CD14-positive monocyte (primary cell): ENCODE measurements at regions not wholly inside any gene's neighbourhood (a gene's known extent, or its start where the extent isn't known, plus 50 kb on each side); places are given as distances from the start of the nearest gene placed in this dataset.

Experiments
- DNase-seq, 3 donors: peaks; one replicate each; pipeline ENCODE4 v3.0.0-alpha.2; 2011 to 2022
- H2AFZ ChIP-seq: 2 replicates; pipeline ENCODE4 v1.6.0; 2012; ENCODE audit warnings: mild to moderate bottlenecking, low read depth, low read length, inconsistent platforms; ENCODE audit not compliant: insufficient read depth, poor library complexity, severe bottlenecking
- H3K27ac ChIP-seq, 2 donors: 1 replicate in 1 of 2; 2 replicates in 1 of 2; pipeline ENCODE4 v1.5.1; 2012 to 2013; ENCODE audit warnings: low read length in 2 of 2, control low read depth in 1 of 2, inconsistent platforms in 1 of 2, low read depth in 1 of 2, mild to moderate bottlenecking in 1 of 2
- H3K27me3 ChIP-seq, 2 donors: one replicate each; pipeline versions ENCODE4 v1.6.0 to v1.6.1; 2011 to 2013; ENCODE audit warnings: low read length in 2 of 2; ENCODE audit not compliant: control insufficient read depth in 2 of 2, insufficient read depth in 2 of 2
- H3K36me3 ChIP-seq, 2 donors: replicated peaks in 1 of 2; 1 replicate in 1 of 2; 2 replicates in 1 of 2; pipeline versions ENCODE4 v1.5.1 to v1.6.1; 2012 to 2013; ENCODE audit warnings: low read length in 2 of 2, control low read depth in 1 of 2, inconsistent platforms in 1 of 2, mild to moderate bottlenecking in 1 of 2; ENCODE audit not compliant: insufficient read depth in 2 of 2, control insufficient read depth in 1 of 2
- H3K4me1 ChIP-seq, 2 donors: 1 replicate in 1 of 2; 2 replicates in 1 of 2; pipeline versions ENCODE4 v1.5.1 to v1.6.1; 2012 to 2013; ENCODE audit warnings: low read length in 2 of 2, control low read depth in 1 of 2, inconsistent platforms in 1 of 2, mild to moderate bottlenecking in 1 of 2, moderate library complexity in 1 of 2; ENCODE audit not compliant: insufficient read depth in 2 of 2, control insufficient read depth in 1 of 2
- H3K4me2 ChIP-seq: replicated peaks from 2 replicates; pipeline ENCODE3; 2012; ENCODE audit warnings: low read length, moderate library complexity, mild to moderate bottlenecking; ENCODE audit not compliant: poor library complexity, severe bottlenecking; ENCODE audit errors: extremely low read depth
- H3K4me3 ChIP-seq, 3 experiments: fragments of 200-600 bp in 1 of 3; sonication (generic) in 1 of 3; replicated peaks in 1 of 3; 1 replicate in 2 of 3; 2 replicates in 1 of 3; pipeline ENCODE4 v1.5.1; 2011 to 2013; ENCODE audit warnings: low read length in 3 of 3, mild to moderate bottlenecking in 3 of 3, control low read depth in 2 of 3, low read depth in 2 of 3, inconsistent platforms in 1 of 3, moderate library complexity in 1 of 3
- H3K79me2 ChIP-seq: 2 replicates; pipeline ENCODE4 v1.6.0; 2012; ENCODE audit warnings: mild to moderate bottlenecking, control low read depth, inconsistent platforms, low read length, moderate library complexity; ENCODE audit not compliant: insufficient read depth
- H3K9ac ChIP-seq: 2 replicates; pipeline ENCODE4 v1.6.0; 2017; ENCODE audit warnings: low read length, mild to moderate bottlenecking; ENCODE audit not compliant: insufficient read depth, poor library complexity, severe bottlenecking
- H3K9me3 ChIP-seq, 2 donors: replicated peaks in 1 of 2; 1 replicate in 1 of 2; 2 replicates in 1 of 2; pipeline versions ENCODE4 v1.5.1 to v1.6.1; 2012 to 2013; ENCODE audit warnings: low read length in 2 of 2, control low read depth in 1 of 2; ENCODE audit not compliant: control insufficient read depth in 1 of 2, insufficient read depth in 1 of 2
- H4K20me1 ChIP-seq: 2 replicates; pipeline ENCODE4 v1.6.0; 2012; ENCODE audit warnings: mild to moderate bottlenecking, low read length, control low read depth, moderate library complexity; ENCODE audit not compliant: insufficient read depth
- H3K27ac Mint-ChIP-seq, 7 donors: one replicate each; pipeline ENCODE4 v1.8.0; 2020; ENCODE audit warnings: mild to moderate bottlenecking in 7 of 7, mixed read lengths in 7 of 7, moderate library complexity in 6 of 7, inconsistent platforms in 2 of 7
- H3K27me3 Mint-ChIP-seq, 3 donors: one replicate each; pipeline ENCODE4 v1.8.0; 2021 to 2022; ENCODE audit warnings: low read depth in 3 of 3, mild to moderate bottlenecking in 3 of 3, mixed read lengths in 3 of 3, moderate library complexity in 3 of 3, inconsistent platforms in 1 of 3
- H3K36me3 Mint-ChIP-seq, 2 donors: one replicate each; pipeline ENCODE4 v1.8.0; 2020; ENCODE audit warnings: mixed read lengths in 2 of 2, inconsistent platforms in 1 of 2, mild to moderate bottlenecking in 1 of 2
- H3K4me1 Mint-ChIP-seq: one replicate; pipeline ENCODE4 v1.8.0; 2020; ENCODE audit warnings: mild to moderate bottlenecking, mixed read lengths
- H3K4me3 Mint-ChIP-seq, 2 donors: one replicate each; pipeline ENCODE4 v1.8.0; 2020; ENCODE audit warnings: mild to moderate bottlenecking in 2 of 2, mixed read lengths in 2 of 2, moderate library complexity in 1 of 2
- H3K9me3 Mint-ChIP-seq, 7 donors: one replicate each; pipeline ENCODE4 v1.8.0; 2020 to 2022; ENCODE audit warnings: mixed read lengths in 7 of 7, mild to moderate bottlenecking in 6 of 7, moderate library complexity in 6 of 7, inconsistent platforms in 2 of 7
- WGBS: methylation state at CpG from one replicate; pipeline ENCODE4 v1.1.5; 2013; ENCODE audit warnings: missing lambda C conversion rate; ENCODE audit not compliant: insufficient coverage; 5-methylcytosine and 5-hydroxymethylcytosine counted together
- intact Hi-C, 2 donors: fragments of 100-400 bp; cut with micrococcal nuclease; formaldehyde crosslinking; loops; one replicate each; pipeline versions ENCODE4 v1.15.0 to v1.15.1; 2023
- TF ChIP-seq, protein P1 (sequence below): fragments of 200-600 bp; IDR thresholded peaks from one replicate; pipeline ENCODE4 v1.8.0; 2022; ENCODE audit warnings: antibody characterized with exemption, mild to moderate bottlenecking

DNA sequence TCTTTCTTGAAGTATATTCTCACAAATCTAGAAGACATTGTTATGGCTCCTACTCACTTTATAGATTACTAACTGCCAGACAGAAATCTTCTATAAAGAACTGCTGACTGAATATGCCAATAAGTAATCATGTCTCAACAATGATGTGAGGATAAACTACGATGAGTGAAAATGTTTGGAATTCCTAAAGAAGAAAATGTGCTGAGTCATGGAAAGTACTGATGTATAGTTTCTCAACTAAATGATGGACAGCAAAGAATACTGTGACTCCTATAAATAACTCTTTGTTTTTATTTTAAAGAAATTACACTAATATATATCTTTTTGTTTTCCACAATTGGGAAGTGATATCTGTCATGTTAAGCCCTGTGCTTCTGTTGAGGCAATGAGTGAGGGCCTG, 232.9 kb downstream of the LNPK start:
- Mint-ChIP-seq H3K36me3 (no peaks in the 10 kb centered on the region), H3K9me3 (peaks cover 0 to 6% (median 0%) of the 10 kb centered on the region in 7 donors), H3K27ac (no peak overlapping the region), H3K4me3 (no peak overlapping the region), H3K4me1 (no peaks in the 10 kb centered on the region), H3K27me3 (peaks cover 0 to 3% (median 2%) of the 10 kb centered on the region in 3 donors)
- TF ChIP-seq, protein P1, sequence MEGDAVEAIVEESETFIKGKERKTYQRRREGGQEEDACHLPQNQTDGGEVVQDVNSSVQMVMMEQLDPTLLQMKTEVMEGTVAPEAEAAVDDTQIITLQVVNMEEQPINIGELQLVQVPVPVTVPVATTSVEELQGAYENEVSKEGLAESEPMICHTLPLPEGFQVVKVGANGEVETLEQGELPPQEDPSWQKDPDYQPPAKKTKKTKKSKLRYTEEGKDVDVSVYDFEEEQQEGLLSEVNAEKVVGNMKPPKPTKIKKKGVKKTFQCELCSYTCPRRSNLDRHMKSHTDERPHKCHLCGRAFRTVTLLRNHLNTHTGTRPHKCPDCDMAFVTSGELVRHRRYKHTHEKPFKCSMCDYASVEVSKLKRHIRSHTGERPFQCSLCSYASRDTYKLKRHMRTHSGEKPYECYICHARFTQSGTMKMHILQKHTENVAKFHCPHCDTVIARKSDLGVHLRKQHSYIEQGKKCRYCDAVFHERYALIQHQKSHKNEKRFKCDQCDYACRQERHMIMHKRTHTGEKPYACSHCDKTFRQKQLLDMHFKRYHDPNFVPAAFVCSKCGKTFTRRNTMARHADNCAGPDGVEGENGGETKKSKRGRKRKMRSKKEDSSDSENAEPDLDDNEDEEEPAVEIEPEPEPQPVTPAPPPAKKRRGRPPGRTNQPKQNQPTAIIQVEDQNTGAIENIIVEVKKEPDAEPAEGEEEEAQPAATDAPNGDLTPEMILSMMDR, result no peak
- no peaks in the 10 kb centered on the region for H3K4me1 ChIP-seq
- no peak overlapping the region for H2AFZ ChIP-seq
- no peak overlapping the region for H3K27ac ChIP-seq
- H3K4me2 ChIP-seq, result no peak overlapping the region
- WGBS, result no CpG with 5 or more reads among the region's 1 CpG
- H3K4me3 ChIP-seq, result no peak overlapping the region
- H3K79me2 ChIP-seq, result no peaks in the 10 kb centered on the region
- intact Hi-C loops, result no loop called here
- no peaks in the 10 kb centered on the region for H3K36me3 ChIP-seq
- no peaks in the 10 kb centered on the region for H3K9me3 ChIP-seq
- no peak for DNase-seq
- H3K27me3 ChIP-seq, result no peaks in the 10 kb centered on the region
- no peak overlapping the region for H3K9ac ChIP-seq
- H4K20me1 ChIP-seq, result no peaks in the 10 kb centered on the region

DNA sequence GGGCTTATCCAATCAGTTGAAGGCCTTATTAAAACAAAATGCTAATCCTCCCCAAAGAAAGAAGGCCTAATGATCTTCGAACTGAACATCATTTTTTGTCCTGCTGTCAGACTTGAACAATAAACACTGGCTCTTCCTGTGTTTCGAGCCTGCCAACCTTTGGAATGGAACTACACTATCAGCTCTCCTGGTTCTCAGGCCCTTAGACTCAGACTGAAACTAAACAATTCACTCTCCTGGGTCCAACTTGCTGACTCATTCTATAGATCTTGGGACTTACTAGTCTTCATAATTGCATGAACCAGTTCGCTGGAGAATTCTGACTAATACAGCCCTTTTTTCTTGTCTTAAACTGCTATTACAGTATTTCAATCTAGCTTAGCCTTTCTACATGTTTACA, 235.2 kb downstream of the LNPK start:
- no peak overlapping the region for H3K4me3 ChIP-seq
- no peak overlapping the region for H2AFZ ChIP-seq
- H3K4me1 ChIP-seq, result no peaks in the 10 kb centered on the region
- WGBS, result 92% methylated on average over 2 of the region's 3 CpGs
- Mint-ChIP-seq H3K36me3 (no peaks in the 10 kb centered on the region), H3K4me3 (no peak overlapping the region), H3K9me3 (peaks cover 0 to 3% (median 0%) of the 10 kb centered on the region in 7 donors), H3K27ac (no peak overlapping the region), H3K27me3 (no peaks in the 10 kb centered on the region), H3K4me1 (no peaks in the 10 kb centered on the region)
- no peak for DNase-seq
- TF ChIP-seq, protein P1, result no peak
- no peaks in the 10 kb centered on the region for H3K79me2 ChIP-seq
- H3K9me3 ChIP-seq, result no peaks in the 10 kb centered on the region
- no peaks in the 10 kb centered on the region for H3K27me3 ChIP-seq
- no peaks in the 10 kb centered on the region for H4K20me1 ChIP-seq
- H3K4me2 ChIP-seq, result no peak overlapping the region
- no peaks in the 10 kb centered on the region for H3K36me3 ChIP-seq
- H3K9ac ChIP-seq, result no peak overlapping the region
- no peak overlapping the region for H3K27ac ChIP-seq
- intact Hi-C loops, result no loop called here
